ENCODE measurements at regions not wholly inside any gene's neighbourhood (a gene's known extent, or its start where the extent isn't known, plus 50 kb on each side); places are given as distances from the start of the nearest gene placed in this dataset.
A peak's percentile ranks its signal among the peaks of the same experiment; 100 is the strongest.
"Not testable (repeated sequence)": the region's sequence is repeated elsewhere in the genome, so short reads cannot be mapped to it uniquely, and the experiment has no call there.

DNA sequence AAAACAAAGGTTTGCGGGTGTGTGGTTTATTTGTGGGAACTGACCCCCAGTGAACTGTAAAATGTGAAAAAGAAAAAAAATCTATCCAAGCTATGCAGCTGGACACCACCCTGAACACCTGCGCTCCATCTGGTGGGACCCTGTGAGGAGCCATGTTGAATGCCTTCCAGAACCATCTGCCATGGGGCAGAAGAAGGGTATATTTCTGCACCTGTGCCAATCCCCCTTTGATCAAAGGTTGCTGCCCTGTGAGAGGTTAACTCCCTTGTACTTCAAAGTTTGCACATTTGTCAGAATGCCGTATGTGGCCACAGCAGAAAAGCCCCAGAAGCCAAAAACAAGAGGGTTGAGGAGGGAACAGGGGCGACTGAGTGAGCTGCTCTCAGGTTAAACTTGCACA, 148.5 kb upstream of the ALDH1B1 start:
- H3K27me3 Mint-ChIP-seq = peaks cover 14% of the 10 kb centered on the region
- ATAC-seq (replicated peaks; ENCODE audit: extremely low read depth, poor library complexity, severe bottlenecking) (no peak), DNase-seq (ENCODE audit: low spot score in 2 of 2) (no peak)
- no peaks in the 10 kb centered on the region for H3K4me1 Mint-ChIP-seq
- no peaks in the 10 kb centered on the region for H3K9me3 Mint-ChIP-seq
- H3K27ac Mint-ChIP-seq (ENCODE audit: low read depth) = no peak overlapping the region
- H3K36me3 Mint-ChIP-seq (ENCODE audit: insufficient read depth) = no peaks in the 10 kb centered on the region
- H3K4me3 Mint-ChIP-seq = no peak overlapping the region

- not testable (repeated sequence) for H3K27ac Mint-ChIP-seq (ENCODE audit: low read depth); H3K4me3 Mint-ChIP-seq; ATAC-seq (replicated peaks; ENCODE audit: extremely low read depth, poor library complexity, severe bottlenecking); H3K4me1 Mint-ChIP-seq; DNase-seq (ENCODE audit: low spot score in 2 of 2); H3K36me3 Mint-ChIP-seq (ENCODE audit: insufficient read depth); H3K9me3 Mint-ChIP-seq
- peaks cover 12% of the 10 kb centered on the region for H3K27me3 Mint-ChIP-seq
Observed at GRCh38 chr9:38242151-38242550, 150.4 kb upstream of the ALDH1B1 start.

DNA sequence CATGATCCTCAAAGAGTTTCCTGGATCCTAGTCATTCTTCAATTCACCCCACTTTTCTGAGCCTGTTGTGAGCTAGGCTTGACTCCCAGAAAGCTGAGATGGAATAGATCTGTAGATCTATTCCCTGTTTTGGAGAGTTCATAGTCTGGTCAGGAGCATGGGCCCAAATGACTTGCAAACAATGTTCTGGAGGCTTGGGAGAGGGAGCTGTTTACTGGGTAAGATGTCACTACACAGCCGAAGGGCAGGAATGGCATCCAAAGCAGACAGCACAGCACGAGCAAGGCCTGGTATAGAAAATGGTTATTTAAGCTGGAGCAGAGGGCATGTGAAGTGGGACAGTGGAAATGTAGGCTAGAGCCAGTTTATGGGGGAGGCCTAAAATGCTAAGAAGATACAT, 152.5 kb upstream of the ALDH1B1 start:
- H3K27ac Mint-ChIP-seq (ENCODE audit: low read depth) = no peak overlapping the region
- no peak overlapping the region for H3K4me3 Mint-ChIP-seq
- no peaks in the 10 kb centered on the region for H3K9me3 Mint-ChIP-seq
- ATAC-seq (replicated peaks; ENCODE audit: extremely low read depth, poor library complexity, severe bottlenecking) = no peak
- no peaks in the 10 kb centered on the region for H3K27me3 Mint-ChIP-seq
- no peak for DNase-seq (ENCODE audit: low spot score in 2 of 2)
- peaks cover 2% of the 10 kb centered on the region for H3K36me3 Mint-ChIP-seq (ENCODE audit: insufficient read depth)
- no peaks in the 10 kb centered on the region for H3K4me1 Mint-ChIP-seq

DNA sequence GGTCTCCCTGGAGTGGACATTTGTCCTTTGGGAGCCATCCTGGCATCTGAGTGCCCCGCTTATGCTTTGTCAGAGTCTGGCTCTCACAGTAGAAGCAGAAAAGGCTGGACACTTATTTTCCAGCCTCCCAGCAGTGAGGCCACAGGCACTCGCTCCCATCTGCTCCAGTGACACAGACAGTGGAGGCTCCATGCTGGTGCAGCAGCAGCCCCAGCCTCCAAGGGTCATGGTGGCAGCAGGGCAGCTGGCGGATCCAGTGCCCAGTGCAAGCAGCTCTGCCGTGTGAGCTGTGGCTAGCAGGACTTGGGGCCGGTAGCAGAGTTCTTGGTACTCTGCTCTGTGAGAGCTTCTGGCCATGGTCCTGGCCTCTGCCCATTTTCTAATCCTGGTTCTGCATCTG, 157.3 kb upstream of the ALDH1B1 start:
- Mint-ChIP-seq H3K4me1 (peaks cover 6% of the 10 kb centered on the region), H3K27ac (ENCODE audit: low read depth) (no peak overlapping the region), H3K4me3 (no peak overlapping the region), H3K36me3 (ENCODE audit: insufficient read depth) (peaks cover 2% of the 10 kb centered on the region), H3K9me3 (no peaks in the 10 kb centered on the region), H3K27me3 (no peaks in the 10 kb centered on the region)
- DNase-seq (ENCODE audit: low spot score in 2 of 2) (no peak), ATAC-seq (replicated peaks; ENCODE audit: extremely low read depth, poor library complexity, severe bottlenecking) (no peak)

DNA sequence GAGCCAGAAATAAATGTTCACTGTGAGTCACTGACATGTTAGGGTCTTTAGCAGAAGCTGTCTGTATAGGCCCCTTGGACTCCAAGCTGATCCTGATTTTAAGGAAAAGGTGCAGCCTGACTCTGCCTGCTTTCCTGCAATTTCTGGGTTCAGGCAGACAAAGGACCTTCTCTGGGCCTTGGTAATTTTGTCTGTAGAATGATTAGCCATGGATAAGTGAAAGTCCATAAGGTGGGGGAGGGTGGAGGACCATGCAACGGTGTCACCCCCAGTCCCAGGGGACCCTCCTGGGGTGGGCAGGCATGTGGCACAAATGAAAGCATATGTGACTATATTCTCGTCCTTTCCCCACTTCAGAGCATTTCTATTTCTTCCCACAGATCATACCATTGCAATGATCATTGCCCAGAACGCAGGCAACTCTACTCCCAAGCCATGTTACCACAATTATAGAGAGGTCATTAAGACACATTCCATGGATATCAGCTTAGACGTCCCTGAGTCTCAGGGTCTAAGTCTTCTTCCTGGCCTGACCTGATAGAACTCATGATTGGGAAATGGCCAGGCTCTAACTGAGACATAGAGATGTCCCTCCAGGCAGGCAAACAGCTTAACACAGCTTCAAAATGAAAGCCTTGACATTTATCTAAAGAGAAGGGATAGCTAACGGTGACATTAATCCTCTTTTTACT, 157.9 kb upstream of the ALDH1B1 start:
- H3K27ac Mint-ChIP-seq (ENCODE audit: low read depth) = no peak overlapping the region
- DNase-seq (ENCODE audit: low spot score in 2 of 2) (no peak), ATAC-seq (replicated peaks; ENCODE audit: extremely low read depth, poor library complexity, severe bottlenecking) (no peak)
- no peaks in the 10 kb centered on the region for H3K27me3 Mint-ChIP-seq
- H3K4me3 Mint-ChIP-seq = no peak overlapping the region
- peaks cover 6% of the 10 kb centered on the region for H3K4me1 Mint-ChIP-seq
- H3K36me3 Mint-ChIP-seq (ENCODE audit: insufficient read depth) = peaks cover 2% of the 10 kb centered on the region
- H3K9me3 Mint-ChIP-seq = no peaks in the 10 kb centered on the region

- DNase-seq (ENCODE audit: low spot score in 2 of 2) = no peak
- no peak overlapping the region for H3K27ac Mint-ChIP-seq (ENCODE audit: low read depth)
- ATAC-seq (replicated peaks; ENCODE audit: extremely low read depth, poor library complexity, severe bottlenecking) = no peak
- H3K4me3 Mint-ChIP-seq = no peak overlapping the region
- peaks cover 2% of the 10 kb centered on the region for H3K36me3 Mint-ChIP-seq (ENCODE audit: insufficient read depth)
- H3K27me3 Mint-ChIP-seq = no peaks in the 10 kb centered on the region
- peaks cover 6% of the 10 kb centered on the region for H3K4me1 Mint-ChIP-seq
- no peaks in the 10 kb centered on the region for H3K9me3 Mint-ChIP-seq
Observed at GRCh38 chr9:38233796-38234355, 158.6 kb upstream of the ALDH1B1 start.

DNA sequence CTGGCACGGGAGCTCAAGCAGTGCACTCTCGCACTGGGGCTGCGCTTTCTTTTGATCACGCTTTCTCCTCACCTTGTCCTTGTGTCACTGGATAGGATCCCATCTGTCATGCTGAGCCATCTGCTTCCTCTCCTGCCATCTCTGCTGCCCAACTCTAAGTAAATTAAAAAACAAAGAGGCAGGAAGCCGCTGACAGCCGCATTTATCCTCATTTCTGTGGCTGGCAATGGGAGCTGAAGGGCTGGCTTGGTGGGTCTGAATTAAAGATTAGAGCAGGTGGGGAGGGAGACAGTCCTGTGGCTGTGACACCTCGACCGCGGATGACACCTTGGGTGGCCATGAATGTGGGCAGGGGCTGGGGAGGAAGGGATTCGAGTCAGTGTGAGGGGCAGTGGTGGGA, 159.2 kb upstream of the ALDH1B1 start:
- DNase-seq (ENCODE audit: low spot score in 2 of 2) (no peak), ATAC-seq (replicated peaks; ENCODE audit: extremely low read depth, poor library complexity, severe bottlenecking) (no peak)
- Mint-ChIP-seq H3K27me3 (no peaks in the 10 kb centered on the region), H3K27ac (ENCODE audit: low read depth) (no peak overlapping the region), H3K4me3 (no peak overlapping the region), H3K9me3 (no peaks in the 10 kb centered on the region), H3K4me1 (peaks cover 6% of the 10 kb centered on the region), H3K36me3 (ENCODE audit: insufficient read depth) (peaks cover 2% of the 10 kb centered on the region)

- ATAC-seq (replicated peaks; ENCODE audit: extremely low read depth, poor library complexity, severe bottlenecking) = no peak
- Mint-ChIP-seq H3K4me3 (no peak overlapping the region), H3K36me3 (ENCODE audit: insufficient read depth) (peaks cover 2% of the 10 kb centered on the region), H3K27ac (ENCODE audit: low read depth) (no peak overlapping the region), H3K4me1 (peaks cover 7% of the 10 kb centered on the region), H3K9me3 (no peaks in the 10 kb centered on the region), H3K27me3 (no peaks in the 10 kb centered on the region)
- DNase-seq (ENCODE audit: low spot score in 2 of 2) = no peak
Observed at GRCh38 chr9:38232895-38233294, 159.6 kb upstream of the ALDH1B1 start.

DNA sequence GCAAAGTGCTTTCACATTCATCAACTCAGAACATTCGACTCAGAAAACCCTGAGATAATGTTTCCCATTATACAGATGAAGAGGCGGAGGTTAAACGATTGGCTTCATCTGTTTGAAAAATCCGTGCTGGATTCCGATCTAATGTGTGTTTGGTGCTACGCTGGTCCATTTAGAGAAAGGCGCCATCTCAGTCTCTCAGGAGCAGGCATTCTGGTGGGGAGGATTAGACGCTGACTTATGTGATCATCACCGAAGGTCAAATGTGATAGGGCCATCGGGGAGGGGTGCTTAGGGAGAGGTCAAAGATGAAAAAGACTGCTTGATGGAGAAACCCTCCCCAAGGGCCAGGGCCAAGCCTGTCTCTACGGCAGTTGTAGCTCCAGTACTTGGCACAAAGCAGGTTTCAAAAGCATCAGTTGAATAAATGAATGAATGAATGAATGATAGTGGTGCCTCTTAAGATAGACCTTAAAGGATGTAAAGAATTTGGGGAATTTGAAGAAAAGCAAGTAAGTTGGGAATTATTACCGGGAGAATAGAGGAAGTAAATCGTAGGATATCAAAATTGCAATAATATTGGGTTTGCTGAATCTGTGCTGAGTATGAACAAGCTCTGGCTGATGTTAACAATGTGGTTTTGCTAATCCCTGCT, 160.6 kb upstream of the SHB start:
- Mint-ChIP-seq H3K27ac (ENCODE audit: low read depth) (no peak overlapping the region), H3K36me3 (ENCODE audit: insufficient read depth) (no peaks in the 10 kb centered on the region), H3K4me3 (no peak overlapping the region), H3K4me1 (peaks cover 32% of the 10 kb centered on the region), H3K9me3 (no peaks in the 10 kb centered on the region), H3K27me3 (no peaks in the 10 kb centered on the region)
- ATAC-seq (replicated peaks; ENCODE audit: extremely low read depth, poor library complexity, severe bottlenecking) = no peak
- DNase-seq (ENCODE audit: low spot score in 2 of 2) = no peak

- no peak overlapping the region for H3K27ac Mint-ChIP-seq (ENCODE audit: low read depth)
- H3K9me3 Mint-ChIP-seq = no peaks in the 10 kb centered on the region
- no peak overlapping the region for H3K4me3 Mint-ChIP-seq
- no peak for DNase-seq (ENCODE audit: low spot score in 2 of 2)
- no peak for ATAC-seq (replicated peaks; ENCODE audit: extremely low read depth, poor library complexity, severe bottlenecking)
- H3K4me1 Mint-ChIP-seq = peaks cover 34% of the 10 kb centered on the region
- H3K27me3 Mint-ChIP-seq = no peaks in the 10 kb centered on the region
- no peaks in the 10 kb centered on the region for H3K36me3 Mint-ChIP-seq (ENCODE audit: insufficient read depth)
Observed at GRCh38 chr9:38229104-38229500, 160.1 kb upstream of the SHB start.

DNA sequence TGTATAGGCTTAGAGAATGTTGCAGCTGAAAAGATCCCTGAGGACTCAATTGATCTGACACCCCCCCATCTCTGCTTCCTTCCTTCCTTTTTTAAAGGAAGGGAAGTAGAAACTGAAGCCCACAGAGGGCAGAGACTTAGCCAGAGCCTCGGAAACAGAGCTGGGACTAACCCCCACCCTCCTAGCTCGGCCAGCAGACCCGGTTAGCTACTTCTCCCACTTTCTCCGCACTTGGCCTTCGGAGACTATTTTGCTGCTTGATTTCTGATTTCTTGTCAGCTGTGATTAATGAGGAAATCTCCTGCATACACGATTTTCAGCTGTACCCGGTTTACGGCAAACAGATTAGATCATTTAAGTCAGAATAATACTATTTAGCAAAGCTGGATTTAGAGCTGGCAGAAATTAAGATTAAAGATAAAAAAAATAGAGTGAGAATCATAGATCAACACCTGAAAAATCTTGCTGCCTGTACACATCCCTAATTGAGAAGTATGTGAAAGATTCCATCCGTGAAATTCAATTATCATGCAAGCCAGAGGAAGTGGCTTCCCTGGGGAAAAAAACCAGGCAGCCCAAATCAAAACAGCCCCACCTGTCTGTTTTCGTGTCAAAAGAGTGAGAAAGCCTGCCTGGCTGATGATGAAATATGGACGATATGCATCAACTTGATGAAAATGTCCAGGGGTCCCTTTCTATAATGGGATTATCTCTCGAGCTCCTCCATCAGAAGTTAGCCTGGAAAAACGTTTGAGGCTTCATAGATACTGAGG, 159.5 kb upstream of the SHB start:
- Mint-ChIP-seq H3K27ac (ENCODE audit: low read depth) (no peak overlapping the region), H3K36me3 (ENCODE audit: insufficient read depth) (no peaks in the 10 kb centered on the region), H3K27me3 (no peaks in the 10 kb centered on the region), H3K4me1 (peaks cover 30% of the 10 kb centered on the region), H3K4me3 (no peak overlapping the region), H3K9me3 (no peaks in the 10 kb centered on the region)
- DNase-seq (ENCODE audit: low spot score in 2 of 2) (no peak), ATAC-seq (replicated peaks; ENCODE audit: extremely low read depth, poor library complexity, severe bottlenecking) (no peak)

GRCh38 chr9:38227656-38228055, 158.6 kb upstream of the SHB start:
- ATAC-seq (replicated peaks; ENCODE audit: extremely low read depth, poor library complexity, severe bottlenecking) (peak; percentile 84), DNase-seq (ENCODE audit: low spot score in 2 of 2) (peak in 1 of 2 donors; percentile 25)
- Mint-ChIP-seq H3K9me3 (no peaks in the 10 kb centered on the region), H3K4me3 (peak overlapping the region; percentile 73), H3K27me3 (no peaks in the 10 kb centered on the region), H3K36me3 (ENCODE audit: insufficient read depth) (no peaks in the 10 kb centered on the region), H3K4me1 (peaks cover 28% of the 10 kb centered on the region), H3K27ac (ENCODE audit: low read depth) (no peak overlapping the region)
